Panc1 (cell line): ENCODE measurements at regions not wholly inside any gene's neighbourhood (a gene's known extent, or its start where the extent isn't known, plus 50 kb on each side); places are given as distances from the start of the nearest gene placed in this dataset.

Source experiments
- ATAC-seq: fragments of 200-7000 bp; cut with Tn5 transposase; 2 replicates; pipeline ENCODE4 v1.9.1; 2020; ENCODE audit warnings: mild to moderate bottlenecking, moderate library complexity
- BruUV-seq: library from RNA; stranded (reverse); fragments of 400-500 nt; replicated peaks from 2 replicates; lab custom pipeline; 2021; lab: Mats Ljungman, UMichigan
- CTCF ChIA-PET: fragments of 300-600 bp; sonication (Branson Sonifier 250); formaldehyde crosslinking; loops from one replicate; lab custom pipeline; 2022; ENCODE audit warnings: antibody characterized with exemption; lab: Charles Lee
- POLR2A ChIA-PET: fragments of 300-600 bp; sonication (Branson Sonifier 250); formaldehyde crosslinking; loops from one replicate; lab custom pipeline; 2022; ENCODE audit warnings: antibody characterized with exemption; lab: Charles Lee
- DNase-seq: peaks from one replicate; pipeline ENCODE4 v3.0.0-alpha.2; 2010; ENCODE audit warnings: low read depth, low spot score
- H3K27ac ChIP-seq: 2 replicates; pipeline ENCODE4 v1.5.1; 2011; ENCODE audit warnings: mild to moderate bottlenecking, low read length, inconsistent platforms
- H3K27me3 ChIP-seq: fragments of 200-500 bp; sonication (Bioruptor generic); 2 replicates; pipeline ENCODE4 v1.6.0; 2014; ENCODE audit warnings: low read length, inconsistent platforms; ENCODE audit not compliant: control insufficient read depth, insufficient read depth
- H3K36me3 ChIP-seq: fragments of 200-500 bp; sonication (Bioruptor generic); 2 replicates; pipeline ENCODE4 v1.5.1; 2014; ENCODE audit warnings: inconsistent platforms, mild to moderate bottlenecking, low read length, moderate library complexity; ENCODE audit not compliant: control insufficient read depth, insufficient read depth
- H3K4me1 ChIP-seq: 2 replicates; pipeline ENCODE4 v1.5.1; 2011; ENCODE audit warnings: inconsistent platforms, mild to moderate bottlenecking, low read length, moderate library complexity; ENCODE audit not compliant: control insufficient read depth, insufficient read depth
- H3K4me3 ChIP-seq, 2 experiments: 2 replicates each; pipeline ENCODE4 v1.5.1; 2011 to 2012; ENCODE audit warnings: low read depth in 2 of 2, low read length in 2 of 2, mild to moderate bottlenecking in 2 of 2, inconsistent platforms in 1 of 2, moderate library complexity in 1 of 2
- H3K9me3 ChIP-seq: fragments of 200-500 bp; sonication (Bioruptor generic); 2 replicates; pipeline ENCODE4 v1.5.1; 2014; ENCODE audit warnings: low read depth, mild to moderate bottlenecking, inconsistent platforms, low read length, moderate library complexity; ENCODE audit not compliant: control insufficient read depth, insufficient read depth
- POLR2AphosphoS5 ChIP-seq: IDR thresholded peaks from 2 replicates; pipeline ENCODE4 v1.6.1; 2012; ENCODE audit warnings: mild to moderate bottlenecking, low read depth, low read length, moderate library complexity
- SIN3A ChIP-seq: IDR thresholded peaks from 2 replicates; pipeline ENCODE4 v1.6.1; 2012; ENCODE audit warnings: low read depth, mild to moderate bottlenecking, low read length, moderate library complexity, borderline replicate concordance; ENCODE audit not compliant: insufficient read depth
- TCF7L2 ChIP-seq: IDR thresholded peaks from 2 replicates; pipeline ENCODE4 v1.6.1; 2011; ENCODE audit warnings: mild to moderate bottlenecking, low read depth, low read length, inconsistent platforms
- in situ Hi-C: cut with HindIII; loops from 2 replicates; pipeline ENCODE4 v1.10.0; 2016; ENCODE audit warnings: low sequenced_read_pairs, low pct_unique_long_range_greater_than_20kb
- intact Hi-C: fragments of 100-400 bp; cut with micrococcal nuclease; formaldehyde crosslinking; loops from one replicate; pipeline ENCODE4 v1.10.0; 2022; ENCODE audit not compliant: unreplicated experiment
- TF ChIP-seq, protein P1 (sequence below), 2 experiments: IDR thresholded peaks; 2 replicates each; pipeline ENCODE4 v1.6.1; 2011 to 2012; ENCODE audit warnings: low read depth in 2 of 2, control low read depth in 1 of 2, low read length in 1 of 2, mild to moderate bottlenecking in 1 of 2, moderate library complexity in 1 of 2; ENCODE audit not compliant: insufficient read depth in 1 of 2
- TF ChIP-seq, protein P2 (sequence below): fragments of 450-650 bp; IDR thresholded peaks from 2 replicates; pipeline ENCODE4 v1.5.1; 2017; ENCODE audit warnings: mild to moderate bottlenecking

- H3K36me3 ChIP-seq = no peaks in the 10 kb centered on the region
- no peak for DNase-seq
- POLR2A ChIA-PET = no interaction called here
- no peaks in the 10 kb centered on the region for H3K27me3 ChIP-seq
- TF ChIP-seq POLR2AphosphoS5 (no peak), TCF7L2 (no peak), SIN3A (no peak)
- TF ChIP-seq, protein P1, sequence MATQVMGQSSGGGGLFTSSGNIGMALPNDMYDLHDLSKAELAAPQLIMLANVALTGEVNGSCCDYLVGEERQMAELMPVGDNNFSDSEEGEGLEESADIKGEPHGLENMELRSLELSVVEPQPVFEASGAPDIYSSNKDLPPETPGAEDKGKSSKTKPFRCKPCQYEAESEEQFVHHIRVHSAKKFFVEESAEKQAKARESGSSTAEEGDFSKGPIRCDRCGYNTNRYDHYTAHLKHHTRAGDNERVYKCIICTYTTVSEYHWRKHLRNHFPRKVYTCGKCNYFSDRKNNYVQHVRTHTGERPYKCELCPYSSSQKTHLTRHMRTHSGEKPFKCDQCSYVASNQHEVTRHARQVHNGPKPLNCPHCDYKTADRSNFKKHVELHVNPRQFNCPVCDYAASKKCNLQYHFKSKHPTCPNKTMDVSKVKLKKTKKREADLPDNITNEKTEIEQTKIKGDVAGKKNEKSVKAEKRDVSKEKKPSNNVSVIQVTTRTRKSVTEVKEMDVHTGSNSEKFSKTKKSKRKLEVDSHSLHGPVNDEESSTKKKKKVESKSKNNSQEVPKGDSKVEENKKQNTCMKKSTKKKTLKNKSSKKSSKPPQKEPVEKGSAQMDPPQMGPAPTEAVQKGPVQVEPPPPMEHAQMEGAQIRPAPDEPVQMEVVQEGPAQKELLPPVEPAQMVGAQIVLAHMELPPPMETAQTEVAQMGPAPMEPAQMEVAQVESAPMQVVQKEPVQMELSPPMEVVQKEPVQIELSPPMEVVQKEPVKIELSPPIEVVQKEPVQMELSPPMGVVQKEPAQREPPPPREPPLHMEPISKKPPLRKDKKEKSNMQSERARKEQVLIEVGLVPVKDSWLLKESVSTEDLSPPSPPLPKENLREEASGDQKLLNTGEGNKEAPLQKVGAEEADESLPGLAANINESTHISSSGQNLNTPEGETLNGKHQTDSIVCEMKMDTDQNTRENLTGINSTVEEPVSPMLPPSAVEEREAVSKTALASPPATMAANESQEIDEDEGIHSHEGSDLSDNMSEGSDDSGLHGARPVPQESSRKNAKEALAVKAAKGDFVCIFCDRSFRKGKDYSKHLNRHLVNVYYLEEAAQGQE (IDR thresholded peaks at IDR 0.05; ENCODE audit: insufficient read depth in 1 of 2, low read depth in 2 of 2, low read length in 1 of 2) = no peak
- TF ChIP-seq, protein P2, sequence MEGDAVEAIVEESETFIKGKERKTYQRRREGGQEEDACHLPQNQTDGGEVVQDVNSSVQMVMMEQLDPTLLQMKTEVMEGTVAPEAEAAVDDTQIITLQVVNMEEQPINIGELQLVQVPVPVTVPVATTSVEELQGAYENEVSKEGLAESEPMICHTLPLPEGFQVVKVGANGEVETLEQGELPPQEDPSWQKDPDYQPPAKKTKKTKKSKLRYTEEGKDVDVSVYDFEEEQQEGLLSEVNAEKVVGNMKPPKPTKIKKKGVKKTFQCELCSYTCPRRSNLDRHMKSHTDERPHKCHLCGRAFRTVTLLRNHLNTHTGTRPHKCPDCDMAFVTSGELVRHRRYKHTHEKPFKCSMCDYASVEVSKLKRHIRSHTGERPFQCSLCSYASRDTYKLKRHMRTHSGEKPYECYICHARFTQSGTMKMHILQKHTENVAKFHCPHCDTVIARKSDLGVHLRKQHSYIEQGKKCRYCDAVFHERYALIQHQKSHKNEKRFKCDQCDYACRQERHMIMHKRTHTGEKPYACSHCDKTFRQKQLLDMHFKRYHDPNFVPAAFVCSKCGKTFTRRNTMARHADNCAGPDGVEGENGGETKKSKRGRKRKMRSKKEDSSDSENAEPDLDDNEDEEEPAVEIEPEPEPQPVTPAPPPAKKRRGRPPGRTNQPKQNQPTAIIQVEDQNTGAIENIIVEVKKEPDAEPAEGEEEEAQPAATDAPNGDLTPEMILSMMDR = no peak
- BruUV-seq = no TSS peak
- no peaks in the 10 kb centered on the region for H3K4me1 ChIP-seq
- no peaks in the 10 kb centered on the region for H3K9me3 ChIP-seq
- no peak overlapping the region for H3K4me3 ChIP-seq
- ATAC-seq = no peak
- intact Hi-C loops (no loop called here), in situ Hi-C loops (no loop called here)
- H3K27ac ChIP-seq = no peak overlapping the region
- CTCF ChIA-PET = no interaction called here
Observed at GRCh38 chr6:22852101-22852500, 282.7 kb downstream of the HDGFL1 start.

- ATAC-seq (no peak), DNase-seq (no peak)
- H3K27me3 ChIP-seq = no peaks in the 10 kb centered on the region
- H3K27ac ChIP-seq = no peak overlapping the region
- no TSS peak for BruUV-seq
- H3K4me1 ChIP-seq = no peaks in the 10 kb centered on the region
- ChIA-PET POLR2A (no interaction called here), CTCF (no interaction called here)
- no peak overlapping the region for H3K4me3 ChIP-seq
- intact Hi-C loops (no loop called here), in situ Hi-C loops (no loop called here)
- TF ChIP-seq, protein P1 (IDR thresholded peaks at IDR 0.05; ENCODE audit: insufficient read depth in 1 of 2, low read depth in 2 of 2, low read length in 1 of 2) = no peak
- TF ChIP-seq, protein P2 = no peak
- TF ChIP-seq POLR2AphosphoS5 = no peak
- no peaks in the 10 kb centered on the region for H3K9me3 ChIP-seq
- no peaks in the 10 kb centered on the region for H3K36me3 ChIP-seq
Observed at GRCh38 chr6:22873513-22874136, 304.3 kb downstream of the HDGFL1 start.
